PFSK-1 (cell line): ENCODE measurements at regions not wholly inside any gene's neighbourhood (a gene's known extent, or its start where the extent isn't known, plus 50 kb on each side); places are given as distances from the start of the nearest gene placed in this dataset.

Experiments used
- FOXP2 ChIP-seq: optimal IDR thresholded peaks from 2 replicates; pipeline ENCODE3; 2011; ENCODE audit warnings: borderline replicate concordance, control low read depth, inconsistent platforms; ENCODE audit not compliant: insufficient read depth; ENCODE audit errors: extremely low read length, extremely low read depth
- POLR2AphosphoS5 ChIP-seq: IDR thresholded peaks from 2 replicates; pipeline ENCODE4 v1.6.1; 2012; ENCODE audit warnings: low read depth, mild to moderate bottlenecking, control low read depth, low read length, moderate library complexity
- SIN3A ChIP-seq: IDR thresholded peaks from 2 replicates; pipeline ENCODE4 v1.6.1; 2012; ENCODE audit warnings: mild to moderate bottlenecking, low read length, moderate library complexity, borderline replicate concordance; ENCODE audit not compliant: insufficient read depth
- TAF1 ChIP-seq: IDR thresholded peaks from 2 replicates; pipeline ENCODE4 v1.6.1; 2012; ENCODE audit warnings: low read length, control low read depth, borderline replicate concordance; ENCODE audit not compliant: insufficient read depth
- TF ChIP-seq, protein P1 (sequence below), 2 experiments: IDR thresholded peaks; 2 replicates each; pipeline versions ENCODE4 v1.6.1 to v1.8.0; 2011 to 2012; ENCODE audit warnings: low read depth in 2 of 2, low read length in 2 of 2, control low read depth in 1 of 2, inconsistent platforms in 1 of 2, mild to moderate bottlenecking in 1 of 2, moderate library complexity in 1 of 2; ENCODE audit not compliant: insufficient read depth in 1 of 2

DNA sequence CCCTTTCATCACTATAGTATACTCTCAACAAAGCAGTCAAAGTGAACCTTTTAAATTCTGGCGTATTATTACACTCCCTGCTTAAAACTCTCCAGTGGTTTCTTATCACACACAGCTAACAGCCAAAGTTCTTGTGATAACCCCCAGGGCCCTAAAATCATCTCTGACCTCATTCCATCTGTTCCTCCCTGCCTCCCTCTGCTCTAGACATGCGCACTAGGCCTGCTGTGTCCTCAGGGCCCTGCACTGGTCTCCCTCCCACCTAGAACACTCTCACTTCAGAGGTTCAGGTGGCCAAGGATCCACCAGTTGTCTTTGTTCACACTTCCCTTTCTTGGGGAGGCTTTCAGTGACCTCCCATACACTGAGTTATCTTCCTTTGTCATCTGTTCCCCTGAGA lies 603.4 kb downstream of the DSC3 start:
- TF ChIP-seq FOXP2 (no peak), POLR2AphosphoS5 (no peak), SIN3A (no peak), TAF1 (no peak)
- TF ChIP-seq, protein P1, sequence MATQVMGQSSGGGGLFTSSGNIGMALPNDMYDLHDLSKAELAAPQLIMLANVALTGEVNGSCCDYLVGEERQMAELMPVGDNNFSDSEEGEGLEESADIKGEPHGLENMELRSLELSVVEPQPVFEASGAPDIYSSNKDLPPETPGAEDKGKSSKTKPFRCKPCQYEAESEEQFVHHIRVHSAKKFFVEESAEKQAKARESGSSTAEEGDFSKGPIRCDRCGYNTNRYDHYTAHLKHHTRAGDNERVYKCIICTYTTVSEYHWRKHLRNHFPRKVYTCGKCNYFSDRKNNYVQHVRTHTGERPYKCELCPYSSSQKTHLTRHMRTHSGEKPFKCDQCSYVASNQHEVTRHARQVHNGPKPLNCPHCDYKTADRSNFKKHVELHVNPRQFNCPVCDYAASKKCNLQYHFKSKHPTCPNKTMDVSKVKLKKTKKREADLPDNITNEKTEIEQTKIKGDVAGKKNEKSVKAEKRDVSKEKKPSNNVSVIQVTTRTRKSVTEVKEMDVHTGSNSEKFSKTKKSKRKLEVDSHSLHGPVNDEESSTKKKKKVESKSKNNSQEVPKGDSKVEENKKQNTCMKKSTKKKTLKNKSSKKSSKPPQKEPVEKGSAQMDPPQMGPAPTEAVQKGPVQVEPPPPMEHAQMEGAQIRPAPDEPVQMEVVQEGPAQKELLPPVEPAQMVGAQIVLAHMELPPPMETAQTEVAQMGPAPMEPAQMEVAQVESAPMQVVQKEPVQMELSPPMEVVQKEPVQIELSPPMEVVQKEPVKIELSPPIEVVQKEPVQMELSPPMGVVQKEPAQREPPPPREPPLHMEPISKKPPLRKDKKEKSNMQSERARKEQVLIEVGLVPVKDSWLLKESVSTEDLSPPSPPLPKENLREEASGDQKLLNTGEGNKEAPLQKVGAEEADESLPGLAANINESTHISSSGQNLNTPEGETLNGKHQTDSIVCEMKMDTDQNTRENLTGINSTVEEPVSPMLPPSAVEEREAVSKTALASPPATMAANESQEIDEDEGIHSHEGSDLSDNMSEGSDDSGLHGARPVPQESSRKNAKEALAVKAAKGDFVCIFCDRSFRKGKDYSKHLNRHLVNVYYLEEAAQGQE (IDR thresholded peaks at IDR 0.05; ENCODE audit: insufficient read depth in 1 of 2, low read depth in 2 of 2, low read length in 2 of 2) = no peak

DNA sequence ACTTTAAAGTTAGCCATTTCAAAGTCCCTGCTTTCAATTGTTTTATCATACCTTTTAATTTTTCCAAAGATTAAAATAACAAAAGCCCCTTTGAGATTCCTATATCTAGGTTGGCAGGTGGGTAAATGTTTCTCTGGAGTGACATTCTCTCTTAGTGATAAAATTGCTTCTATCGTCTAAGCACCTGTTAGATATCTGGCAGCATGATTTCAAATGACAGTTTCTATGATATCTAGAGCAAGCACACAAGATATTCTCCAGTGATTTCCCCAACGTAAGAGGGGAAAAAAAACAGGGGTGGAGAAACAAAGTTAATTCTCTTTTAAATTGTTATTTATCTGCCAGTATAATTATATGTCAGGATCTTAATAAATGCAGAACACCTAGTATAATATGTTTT lies 610.2 kb downstream of the DSC3 start:
- TF ChIP-seq TAF1 (no peak), POLR2AphosphoS5 (no peak), SIN3A (no peak), FOXP2 (no peak)
- TF ChIP-seq, protein P1 (IDR thresholded peaks at IDR 0.05; ENCODE audit: insufficient read depth in 1 of 2, low read depth in 2 of 2, low read length in 2 of 2) = no peak

DNA sequence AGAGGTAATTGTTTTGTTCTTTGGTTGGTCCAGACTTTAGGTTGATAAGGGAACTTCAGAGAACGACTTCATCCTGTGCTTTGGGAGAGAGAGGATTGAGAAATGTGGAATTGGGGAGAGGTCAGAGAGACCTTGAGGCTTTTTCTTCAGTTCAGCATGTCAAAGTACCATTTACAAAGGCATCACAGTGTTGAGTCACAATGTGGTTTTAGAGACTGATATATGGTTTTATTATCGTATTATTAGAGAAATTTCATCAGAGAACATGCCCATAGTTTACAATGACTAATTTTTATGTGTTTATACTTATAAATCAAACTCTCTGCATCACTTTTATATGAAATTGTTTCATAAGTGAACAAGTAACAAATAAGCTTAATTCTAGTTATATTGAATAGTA lies 626.6 kb downstream of the DSC3 start:
- TF ChIP-seq POLR2AphosphoS5 (no peak), FOXP2 (no peak), SIN3A (no peak), TAF1 (no peak)
- TF ChIP-seq, protein P1 (IDR thresholded peaks at IDR 0.05; ENCODE audit: insufficient read depth in 1 of 2, low read depth in 2 of 2, low read length in 2 of 2) = no peak

DNA sequence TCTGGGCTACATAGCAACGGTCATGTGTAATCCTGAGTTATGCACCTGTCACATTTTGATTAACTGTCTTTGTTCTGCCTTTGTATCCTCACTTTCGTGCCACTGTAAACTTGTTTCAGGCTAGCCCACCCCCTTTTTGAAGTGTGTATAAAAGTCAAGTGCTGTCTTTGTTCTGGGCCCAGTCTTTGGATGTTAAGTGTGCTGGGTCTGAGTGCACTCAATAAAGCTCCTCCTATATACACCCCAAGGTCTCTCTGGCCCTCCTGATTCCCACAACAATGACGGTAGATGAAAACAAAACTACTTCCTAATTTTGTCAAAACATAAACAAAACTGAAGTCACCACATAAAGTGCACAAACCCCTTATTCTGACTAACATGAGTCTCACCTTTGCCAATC lies 633.4 kb downstream of the DSC3 start:
- no peak for TF ChIP-seq POLR2AphosphoS5
- TF ChIP-seq TAF1 = no peak
- TF ChIP-seq, protein P1 (IDR thresholded peaks at IDR 0.05; ENCODE audit: insufficient read depth in 1 of 2, low read depth in 2 of 2, low read length in 2 of 2) = no peak
- no peak for TF ChIP-seq FOXP2
- TF ChIP-seq SIN3A = no peak

DNA sequence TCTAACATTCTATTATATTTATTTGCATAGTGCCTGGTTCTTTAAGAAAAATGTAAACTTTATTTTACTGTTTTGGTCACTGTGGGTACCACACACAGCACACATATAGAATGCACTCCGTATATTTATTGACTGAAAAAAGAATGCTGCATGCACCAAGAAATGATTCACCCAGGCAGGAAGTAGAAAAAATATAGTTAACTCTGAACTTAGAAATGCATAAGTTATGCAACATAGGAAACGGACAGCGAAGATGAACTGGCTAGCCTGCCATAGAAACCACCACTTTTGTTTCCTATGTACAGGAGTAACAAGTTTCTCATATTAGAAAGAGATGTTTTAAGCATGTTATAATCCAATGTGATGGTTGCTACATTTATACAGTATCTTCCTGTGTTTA lies 635.8 kb downstream of the DSC3 start:
- no peak for TF ChIP-seq SIN3A
- TF ChIP-seq POLR2AphosphoS5 = no peak
- TF ChIP-seq FOXP2 = no peak
- TF ChIP-seq, protein P1 (IDR thresholded peaks at IDR 0.05; ENCODE audit: insufficient read depth in 1 of 2, low read depth in 2 of 2, low read length in 2 of 2) = no peak
- no peak for TF ChIP-seq TAF1
